Spinal cord (tissue), 9 donors: ENCODE measurements at regions not wholly inside any gene's neighbourhood (a gene's known extent, or its start where the extent isn't known, plus 50 kb on each side); places are given as distances from the start of the nearest gene placed in this dataset.

ENCODE experiments used
- DNase-seq, 6 donors: peaks; one replicate each; pipeline versions ENCODE4 v3.0.0 to v3.0.0-alpha.2; 2013 to 2015; ENCODE audit warnings: low spot score in 6 of 6, low read depth in 4 of 6
- H3K27ac ChIP-seq: one replicate; pipeline ENCODE4 v1.5.1; 2013; ENCODE audit warnings: low read depth, low read length, control low read depth
- H3K27me3 ChIP-seq: one replicate; pipeline ENCODE4 v1.6.1; 2013; ENCODE audit warnings: low read length; ENCODE audit not compliant: control insufficient read depth, insufficient read depth
- H3K36me3 ChIP-seq: one replicate; pipeline ENCODE4 v1.6.1; 2013; ENCODE audit warnings: low read length; ENCODE audit not compliant: control insufficient read depth, insufficient read depth
- H3K4me1 ChIP-seq: one replicate; pipeline ENCODE4 v1.6.1; 2013; ENCODE audit warnings: low read length; ENCODE audit not compliant: control insufficient read depth, insufficient read depth
- H3K4me3 ChIP-seq: one replicate; pipeline ENCODE4 v1.5.1; 2013; ENCODE audit warnings: low read depth, low read length, control low read depth
- H3K9me3 ChIP-seq: one replicate; pipeline ENCODE4 v1.6.1; 2013; ENCODE audit warnings: low read length; ENCODE audit not compliant: control insufficient read depth, insufficient read depth
- WGBS: methylation state at CpG from one replicate; pipeline ENCODE4 v1.1.5; 2013; ENCODE audit warnings: missing lambda C conversion rate; ENCODE audit not compliant: insufficient coverage; 5-methylcytosine and 5-hydroxymethylcytosine counted together
- donor health status: healthy.

DNA sequence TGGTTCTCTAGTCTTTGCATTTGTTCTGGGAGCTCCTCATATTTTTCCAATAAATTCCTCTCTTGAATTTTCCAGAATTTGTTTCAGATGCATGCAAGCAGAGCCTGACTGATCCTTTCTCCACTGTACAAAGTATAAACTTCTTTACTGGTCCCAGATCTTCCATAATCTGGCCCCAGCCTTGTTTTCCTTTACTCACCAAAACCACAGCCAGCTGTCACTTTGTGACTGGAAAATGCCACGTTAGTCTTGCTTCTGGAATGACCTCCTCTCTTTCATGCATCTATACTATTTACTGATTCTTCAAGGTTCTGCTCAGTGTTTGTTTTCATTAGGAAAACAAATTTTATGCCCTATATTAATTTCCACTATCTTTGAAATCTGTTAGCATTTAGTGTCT lies 60.4 kb upstream of the SPPL2A start:
- Histone ChIP-seq H3K4me1 (no peaks in the 10 kb centered on the region), H3K9me3 (no peaks in the 10 kb centered on the region), H3K36me3 (no peaks in the 10 kb centered on the region), H3K27ac (no peak overlapping the region), H3K4me3 (no peak overlapping the region), H3K27me3 (no peaks in the 10 kb centered on the region)
- DNase-seq: no peak
- no CpG with 5 or more reads among the region's 1 CpG for WGBS

DNA sequence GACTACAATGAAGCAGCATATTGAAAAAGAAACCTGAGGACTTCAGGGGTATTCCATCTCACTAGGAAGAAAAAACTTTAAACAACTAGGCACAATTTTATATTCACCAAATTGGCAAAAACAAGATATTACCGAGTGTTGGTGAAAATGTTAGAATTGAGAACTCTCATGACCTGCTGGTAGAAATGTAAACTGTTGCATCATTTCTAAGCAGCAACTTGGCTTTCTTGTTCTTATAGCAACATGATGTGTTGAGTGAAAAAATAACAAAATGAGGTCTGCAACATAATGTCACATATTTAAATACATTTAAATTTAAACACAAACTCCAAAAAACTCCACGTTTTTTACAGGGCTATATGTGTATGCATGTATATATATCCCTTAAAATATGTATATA lies 59.0 kb upstream of the SPPL2A start:
- Histone ChIP-seq H3K9me3 (no peaks in the 10 kb centered on the region), H3K4me3 (no peak overlapping the region), H3K36me3 (no peaks in the 10 kb centered on the region), H3K27ac (no peak overlapping the region), H3K27me3 (no peaks in the 10 kb centered on the region), H3K4me1 (no peaks in the 10 kb centered on the region)
- WGBS: no CpG with 5 or more reads among the region's 2 CpGs
- peak in 1 of 6 donors; percentile 7 for DNase-seq

DNA sequence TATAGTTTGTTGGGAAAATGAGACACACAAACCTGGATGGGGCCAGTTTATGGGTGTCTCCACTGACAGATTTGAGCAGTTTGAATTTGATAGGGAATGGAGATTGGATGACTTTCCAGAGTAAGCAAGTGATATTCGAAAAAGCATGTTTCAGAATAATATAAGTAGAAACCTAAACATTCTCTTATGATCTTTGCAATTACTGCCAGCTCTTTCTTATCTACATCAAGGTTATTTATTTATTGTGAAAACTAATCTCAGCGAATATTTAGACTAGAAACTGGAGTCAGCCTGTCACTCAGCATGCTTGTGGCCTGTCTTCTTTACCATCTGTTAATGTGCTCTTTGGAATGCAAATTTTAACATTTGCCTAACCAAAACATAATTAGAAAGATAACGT lies 57.8 kb upstream of the SPPL2A start:
- Histone ChIP-seq H3K9me3 (no peaks in the 10 kb centered on the region), H3K4me1 (no peaks in the 10 kb centered on the region), H3K27ac (no peak overlapping the region), H3K4me3 (no peak overlapping the region), H3K36me3 (no peaks in the 10 kb centered on the region), H3K27me3 (no peaks in the 10 kb centered on the region)
- WGBS: no CpG with 5 or more reads among the region's 3 CpGs
- DNase-seq: peak in 2 of 6 donors; percentile 3 to 4

DNA sequence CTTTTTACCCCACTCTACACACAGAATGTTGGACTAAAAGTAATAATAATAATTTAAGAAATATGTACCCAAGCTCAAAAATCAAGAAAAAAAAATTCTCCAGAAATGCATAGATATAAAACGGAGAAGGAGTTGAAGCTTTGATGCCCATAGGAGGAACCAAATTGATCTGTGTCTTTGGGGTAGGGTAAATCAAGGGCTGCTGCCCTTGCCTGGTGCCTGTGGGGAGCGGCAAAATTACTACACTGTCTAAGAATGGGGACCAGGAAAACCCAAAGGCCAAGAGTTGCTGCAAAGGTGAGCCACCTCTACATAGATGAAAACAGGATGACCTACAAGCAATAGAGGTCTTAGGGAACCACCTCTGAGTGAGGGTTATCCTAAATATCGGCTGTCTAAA lies 56.0 kb upstream of the SPPL2A start:
- Histone ChIP-seq H3K4me3 (no peak overlapping the region), H3K27me3 (no peaks in the 10 kb centered on the region), H3K36me3 (no peaks in the 10 kb centered on the region), H3K27ac (no peak overlapping the region), H3K9me3 (no peaks in the 10 kb centered on the region), H3K4me1 (no peaks in the 10 kb centered on the region)
- 100% methylated on average over 1 of the region's 3 CpGs for WGBS
- no peak for DNase-seq

DNA sequence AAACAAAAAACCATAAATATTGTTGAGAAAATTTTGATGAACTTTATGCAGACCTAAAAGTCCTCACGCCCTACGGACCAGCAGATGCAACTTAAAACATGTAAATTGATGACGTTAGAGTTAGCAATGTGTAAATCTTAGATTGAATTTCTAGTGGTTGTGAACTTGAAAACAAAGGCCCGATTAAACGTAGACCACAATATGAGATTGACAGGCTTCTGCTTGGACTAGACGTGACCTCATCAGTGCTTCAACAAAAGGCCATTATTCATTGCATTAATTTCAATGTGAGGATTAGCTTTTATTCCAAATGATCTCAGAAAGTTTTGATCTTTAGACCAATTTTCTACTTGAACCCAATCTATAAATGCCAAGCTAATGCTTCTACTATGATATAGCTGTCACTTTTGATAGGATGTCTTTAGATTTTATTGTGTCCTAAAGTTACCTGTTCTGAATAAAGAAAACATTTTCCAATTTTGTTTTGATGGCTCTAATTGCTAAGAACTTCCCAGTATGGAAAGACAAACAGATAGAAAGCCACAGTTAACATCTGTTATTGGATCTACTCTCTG lies 55.4 kb upstream of the SPPL2A start:
- H3K27me3 ChIP-seq: no peaks in the 10 kb centered on the region
- no peak overlapping the region for H3K4me3 ChIP-seq
- no peaks in the 10 kb centered on the region for H3K4me1 ChIP-seq
- H3K27ac ChIP-seq: no peak overlapping the region
- no peaks in the 10 kb centered on the region for H3K9me3 ChIP-seq
- DNase-seq: no peak
- H3K36me3 ChIP-seq: no peaks in the 10 kb centered on the region
- 89% methylated on average over 3 of the region's 6 CpGs for WGBS

DNA sequence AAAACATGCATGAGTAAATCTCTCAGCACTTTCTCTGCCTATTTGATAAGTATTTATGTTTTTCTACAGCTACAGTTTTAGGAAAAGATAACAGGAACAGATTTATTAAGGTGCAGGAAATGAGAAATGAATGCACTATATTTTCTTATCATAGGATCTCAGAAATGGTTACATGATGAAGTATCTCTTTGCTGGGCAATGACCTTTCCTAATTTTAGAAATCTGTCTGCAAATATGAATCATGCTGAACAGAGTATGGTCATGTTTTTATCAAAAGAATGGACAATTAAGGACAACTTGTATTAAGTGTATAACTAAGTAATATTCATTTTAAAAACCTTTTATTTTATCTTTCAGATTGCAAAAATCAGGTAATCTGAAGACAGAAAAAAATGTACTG lies 53.8 kb upstream of the SPPL2A start:
- no peaks in the 10 kb centered on the region for H3K9me3 ChIP-seq
- no peak for DNase-seq
- no peaks in the 10 kb centered on the region for H3K4me1 ChIP-seq
- no peaks in the 10 kb centered on the region for H3K36me3 ChIP-seq
- H3K27ac ChIP-seq: no peak overlapping the region
- no peaks in the 10 kb centered on the region for H3K27me3 ChIP-seq
- no peak overlapping the region for H3K4me3 ChIP-seq

DNA sequence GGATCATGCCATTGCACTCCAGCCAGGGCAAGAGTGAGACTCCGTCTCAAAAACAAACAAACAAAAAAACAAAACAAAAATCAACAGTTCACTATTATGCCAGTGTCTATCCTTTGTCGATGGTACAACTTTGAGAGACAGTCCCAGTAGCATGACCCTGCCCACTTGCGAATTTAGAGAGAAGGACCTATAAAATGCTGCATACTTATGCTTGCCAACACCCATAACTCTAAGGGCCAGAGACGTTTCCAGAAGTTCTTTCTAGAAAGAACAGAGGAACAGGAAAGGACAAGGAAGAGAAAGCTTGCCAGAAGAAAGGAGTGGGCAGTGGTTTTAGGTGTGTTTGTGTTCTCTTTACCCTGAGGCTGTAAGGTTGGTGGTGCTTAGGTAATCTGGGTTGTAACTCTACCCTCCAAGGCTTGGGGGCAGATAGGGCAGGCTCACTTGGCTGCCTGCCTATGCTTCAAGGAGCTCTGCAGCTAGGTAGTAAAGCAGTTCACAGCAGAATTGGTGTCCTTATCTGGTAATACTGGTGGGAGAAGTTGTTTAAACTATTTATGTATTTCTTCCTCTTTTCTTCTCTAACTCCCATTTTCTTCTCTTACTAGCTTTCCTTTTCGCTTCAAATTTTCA lies 50.6 kb upstream of the SPPL2A start:
- H3K4me3 ChIP-seq: no peak overlapping the region
- no peak overlapping the region for H3K27ac ChIP-seq
- H3K9me3 ChIP-seq: no peaks in the 10 kb centered on the region
- no peaks in the 10 kb centered on the region for H3K27me3 ChIP-seq
- 89% methylated on average over 2 of the region's 5 CpGs for WGBS
- DNase-seq: no peak
- no peaks in the 10 kb centered on the region for H3K36me3 ChIP-seq
- H3K4me1 ChIP-seq: no peaks in the 10 kb centered on the region
